Omental fat pad (tissue), 3 donors: ENCODE measurements at regions not wholly inside any gene's neighbourhood (a gene's known extent, or its start where the extent isn't known, plus 50 kb on each side); places are given as distances from the start of the nearest gene placed in this dataset.
"Not testable (repeated sequence)": the region's sequence is repeated elsewhere in the genome, so short reads cannot be mapped to it uniquely, and the experiment has no call there.

Experiments
- ATAC-seq: fragments of 150-250 bp; one replicate; pipeline ENCODE4 v1.9.1; 2016; ENCODE audit warnings: mild to moderate bottlenecking, moderate library complexity; ENCODE audit not compliant: low FRiP score
- DNase-seq: peaks from one replicate; pipeline ENCODE4 v3.0.0-alpha.2; 2019; ENCODE audit warnings: low spot score
- CTCF ChIP-seq, 3 donors: fragments of 450-650 bp; IDR thresholded peaks; one replicate each; pipeline ENCODE4 v1.5.1; 2016 to 2017; ENCODE audit warnings: antibody characterized with exemption in 3 of 3, mild to moderate bottlenecking in 3 of 3, moderate library complexity in 2 of 3

GRCh38 chr10:128576336-128576735 is 450.1 kb upstream of the MKI67 start:
- TF ChIP-seq CTCF (IDR thresholded peaks at IDR 0.05): no peak
- ATAC-seq (no peak), DNase-seq (no peak)

DNA sequence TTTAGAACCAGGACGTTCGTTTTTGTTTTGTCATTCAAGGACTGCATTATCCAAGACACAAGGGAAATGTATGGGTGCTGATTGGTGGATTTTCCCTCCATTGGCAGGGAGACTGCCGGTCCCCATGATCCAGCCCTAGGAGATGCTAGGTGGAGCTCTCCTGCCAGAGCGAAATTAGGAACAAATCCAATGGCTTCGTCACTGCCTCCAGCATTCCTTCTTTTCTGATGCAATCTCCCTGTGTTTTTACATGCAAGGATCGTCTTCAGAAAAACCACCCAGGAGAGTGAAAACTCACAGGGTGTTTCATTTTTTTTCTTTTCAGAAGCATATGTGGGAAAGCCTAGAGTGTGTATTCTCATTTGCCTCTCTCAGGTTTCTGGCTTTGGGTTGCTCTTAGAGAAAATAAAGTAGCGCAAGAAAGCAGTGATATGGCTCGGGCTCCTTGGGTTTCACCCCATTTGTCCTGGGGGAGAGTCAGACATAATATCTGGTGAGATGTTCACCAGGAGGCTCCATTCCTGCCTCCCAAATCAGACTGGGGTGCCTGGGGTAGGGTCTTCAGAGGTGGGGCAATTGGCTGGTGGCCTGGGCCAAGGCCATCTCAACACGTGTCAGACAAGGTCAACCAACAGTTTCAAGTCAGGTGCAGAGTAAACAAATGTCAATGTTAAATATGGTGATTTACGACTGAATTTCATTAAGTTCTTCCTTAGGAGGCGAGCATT is 450.9 kb upstream of the MKI67 start:
- no peak for DNase-seq
- ATAC-seq: no peak
- no peak for TF ChIP-seq CTCF (IDR thresholded peaks at IDR 0.05)

DNA sequence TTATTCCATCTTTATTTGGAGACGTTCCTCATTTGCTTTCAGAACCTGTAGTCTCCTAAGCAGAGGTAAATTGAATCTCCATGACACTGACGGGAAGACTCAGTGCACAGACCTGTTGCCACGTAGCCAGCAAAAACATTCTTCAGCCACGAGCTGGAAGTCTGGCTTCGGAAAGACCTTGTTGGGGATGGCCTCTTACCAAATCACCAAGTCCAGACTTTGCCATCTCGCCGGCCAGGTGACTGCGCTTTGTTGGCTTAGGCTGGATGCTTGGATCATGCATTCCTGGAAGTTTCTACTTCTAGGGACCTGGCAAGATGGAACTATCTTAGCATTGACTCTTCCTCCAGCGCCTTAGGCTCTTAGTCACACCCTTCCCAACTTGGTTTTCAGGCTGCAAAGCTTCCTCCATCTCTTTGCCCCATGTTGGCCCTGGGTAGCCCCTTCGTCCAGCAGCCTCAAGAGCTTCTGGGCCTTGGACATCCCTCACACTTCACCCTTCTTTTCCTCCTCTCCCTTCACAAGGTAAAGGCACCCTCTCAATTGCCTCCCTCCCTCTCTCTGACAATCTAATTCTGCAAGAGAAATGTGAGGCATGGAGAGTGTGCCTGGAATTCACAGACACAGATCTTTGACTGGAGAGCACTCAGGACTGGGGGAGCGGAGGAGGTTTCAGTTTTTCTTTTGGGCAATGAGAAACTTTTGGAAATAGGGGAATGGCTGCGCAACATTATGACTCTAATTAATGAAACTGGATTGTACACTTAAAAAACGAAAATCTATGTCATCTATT is 451.9 kb upstream of the MKI67 start:
- DNase-seq: no peak
- no peak for TF ChIP-seq CTCF (IDR thresholded peaks at IDR 0.05)
- no peak for ATAC-seq

- no peak for ATAC-seq
- DNase-seq: no peak
- TF ChIP-seq CTCF (IDR thresholded peaks at IDR 0.05): no peak
Measured at GRCh38 chr10:128578766-128579165, 452.5 kb upstream of the MKI67 start.

DNA sequence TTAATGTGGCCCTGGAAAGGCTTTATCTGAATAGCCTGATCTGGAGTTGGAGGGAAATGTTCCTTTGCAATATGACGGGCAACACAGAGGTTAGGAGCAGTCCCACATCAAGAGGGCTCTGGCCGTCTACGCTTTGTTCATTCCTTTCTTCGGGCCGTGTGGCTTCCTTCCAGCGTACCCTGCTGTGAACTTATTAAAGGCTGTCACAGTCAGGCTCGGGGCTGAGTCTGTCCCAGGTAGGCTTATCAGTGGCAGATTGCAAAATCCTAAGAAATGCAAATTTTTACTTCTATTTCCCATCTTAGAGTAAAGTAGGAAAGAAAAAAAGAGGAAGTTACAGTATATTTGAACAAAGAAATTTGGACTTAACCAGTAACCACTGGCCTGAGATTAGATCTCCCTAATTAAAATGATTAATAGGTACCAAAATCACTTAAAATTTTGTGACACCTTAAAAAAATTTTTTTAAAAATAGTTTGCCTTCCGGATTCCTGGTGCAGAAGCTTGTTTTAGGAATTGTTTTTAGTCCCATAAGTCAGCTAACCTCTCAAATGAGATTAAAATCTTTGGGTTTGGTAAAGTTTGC is 453.1 kb upstream of the MKI67 start:
- DNase-seq: no peak
- TF ChIP-seq CTCF (IDR thresholded peaks at IDR 0.05): no peak
- ATAC-seq: no peak

DNA sequence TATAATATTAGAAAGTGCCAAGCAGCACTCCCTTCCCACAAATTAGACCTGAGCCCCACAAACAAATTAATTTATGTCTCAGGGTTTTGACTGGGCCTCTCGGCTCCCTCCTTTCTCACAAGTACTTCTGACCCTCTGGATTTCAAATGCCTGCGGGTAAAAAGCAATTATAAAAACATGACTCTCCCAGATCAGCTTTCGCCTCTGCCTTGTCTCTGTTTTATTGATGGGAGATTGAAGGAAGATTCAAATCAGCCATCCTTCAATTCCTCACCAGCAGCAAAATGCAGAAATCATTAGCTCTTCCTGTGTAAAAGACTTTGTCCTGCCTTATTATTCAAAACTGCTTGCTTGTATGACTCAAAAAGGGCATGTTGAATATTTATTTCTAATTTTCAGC is 453.7 kb upstream of the MKI67 start:
- ATAC-seq (no peak), DNase-seq (no peak)
- TF ChIP-seq CTCF (IDR thresholded peaks at IDR 0.05): no peak

DNA sequence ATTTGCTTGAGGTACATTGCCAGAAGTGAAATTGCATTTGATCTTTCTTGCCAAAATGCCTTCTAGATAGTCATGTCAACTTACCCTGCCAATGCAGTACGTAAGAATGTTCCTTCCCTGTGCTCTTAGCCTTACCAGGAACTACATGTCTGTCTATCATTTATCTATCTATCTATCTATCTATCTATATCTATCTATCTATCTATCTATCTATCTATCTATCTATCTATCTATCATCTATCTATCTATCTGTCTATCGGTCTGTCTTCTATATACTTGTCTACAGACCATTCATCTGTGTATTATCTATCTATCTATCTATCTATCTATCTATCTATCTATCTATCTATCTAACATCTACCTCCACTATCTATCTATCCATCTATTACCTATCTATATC is 456.9 kb upstream of the MKI67 start:
- DNase-seq, ATAC-seq: not testable (repeated sequence)

- not testable (repeated sequence) for DNase-seq, ATAC-seq
Measured at GRCh38 chr10:128586599-128586998, 460.4 kb upstream of the MKI67 start.
